ENCODE measurements at regions not wholly inside any gene's neighbourhood (a gene's known extent, or its start where the extent isn't known, plus 50 kb on each side); places are given as distances from the start of the nearest gene placed in this dataset.

DNA sequence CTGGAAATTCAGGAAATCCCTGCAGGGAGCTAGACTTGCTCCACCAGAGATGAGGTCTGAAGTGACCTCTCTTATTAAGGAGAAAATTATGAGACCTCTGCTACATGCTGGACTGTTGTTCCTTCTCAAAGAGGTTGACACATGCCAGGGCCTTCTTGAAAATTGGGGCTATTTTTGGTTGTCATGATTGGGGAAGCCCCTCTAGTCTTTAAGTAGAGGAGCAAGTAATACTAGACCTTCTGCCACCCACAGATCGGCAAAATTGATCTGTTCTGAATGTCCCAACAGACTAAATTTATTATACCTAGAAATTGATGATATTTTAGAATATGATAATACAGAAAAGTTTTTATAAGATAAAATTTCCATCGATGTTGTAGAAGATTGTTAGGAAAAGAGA is 160.8 kb upstream of the GRB10 start:
- TF ChIP-seq, protein P1, sequence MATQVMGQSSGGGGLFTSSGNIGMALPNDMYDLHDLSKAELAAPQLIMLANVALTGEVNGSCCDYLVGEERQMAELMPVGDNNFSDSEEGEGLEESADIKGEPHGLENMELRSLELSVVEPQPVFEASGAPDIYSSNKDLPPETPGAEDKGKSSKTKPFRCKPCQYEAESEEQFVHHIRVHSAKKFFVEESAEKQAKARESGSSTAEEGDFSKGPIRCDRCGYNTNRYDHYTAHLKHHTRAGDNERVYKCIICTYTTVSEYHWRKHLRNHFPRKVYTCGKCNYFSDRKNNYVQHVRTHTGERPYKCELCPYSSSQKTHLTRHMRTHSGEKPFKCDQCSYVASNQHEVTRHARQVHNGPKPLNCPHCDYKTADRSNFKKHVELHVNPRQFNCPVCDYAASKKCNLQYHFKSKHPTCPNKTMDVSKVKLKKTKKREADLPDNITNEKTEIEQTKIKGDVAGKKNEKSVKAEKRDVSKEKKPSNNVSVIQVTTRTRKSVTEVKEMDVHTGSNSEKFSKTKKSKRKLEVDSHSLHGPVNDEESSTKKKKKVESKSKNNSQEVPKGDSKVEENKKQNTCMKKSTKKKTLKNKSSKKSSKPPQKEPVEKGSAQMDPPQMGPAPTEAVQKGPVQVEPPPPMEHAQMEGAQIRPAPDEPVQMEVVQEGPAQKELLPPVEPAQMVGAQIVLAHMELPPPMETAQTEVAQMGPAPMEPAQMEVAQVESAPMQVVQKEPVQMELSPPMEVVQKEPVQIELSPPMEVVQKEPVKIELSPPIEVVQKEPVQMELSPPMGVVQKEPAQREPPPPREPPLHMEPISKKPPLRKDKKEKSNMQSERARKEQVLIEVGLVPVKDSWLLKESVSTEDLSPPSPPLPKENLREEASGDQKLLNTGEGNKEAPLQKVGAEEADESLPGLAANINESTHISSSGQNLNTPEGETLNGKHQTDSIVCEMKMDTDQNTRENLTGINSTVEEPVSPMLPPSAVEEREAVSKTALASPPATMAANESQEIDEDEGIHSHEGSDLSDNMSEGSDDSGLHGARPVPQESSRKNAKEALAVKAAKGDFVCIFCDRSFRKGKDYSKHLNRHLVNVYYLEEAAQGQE (IDR thresholded peaks at IDR 0.05; ENCODE audit: insufficient read depth in 1 of 2, low read depth in 2 of 2, low read length in 1 of 2), result no peak
- TF ChIP-seq TCF7L2 (IDR thresholded peaks at IDR 0.05; ENCODE audit: low read depth, low read length), result no peak
